ENCODE measurements at regions not wholly inside any gene's neighbourhood (a gene's known extent, or its start where the extent isn't known, plus 50 kb on each side); places are given as distances from the start of the nearest gene placed in this dataset.
A peak's percentile ranks its signal among the peaks of the same experiment; 100 is the strongest.

- Histone ChIP-seq H3K4me3 (no peak overlapping the region), H3K4me1 (peaks cover 14% of the 10 kb centered on the region), H3K36me3 (no peaks in the 10 kb centered on the region), H3K9me3 (replicated peaks) (no peaks in the 10 kb centered on the region; the same call in 1 of the 2 replicates), H3K27ac (no peak overlapping the region), H3K27me3 (no peaks in the 10 kb centered on the region)
- no peak for DNase-seq
These were observed 305.0 kb upstream of the RUNX1 start for GRCh38 chr21:35354078-35354477.

- DNase-seq = no peak
- H3K27ac ChIP-seq = no peak overlapping the region
- H3K9me3 ChIP-seq (replicated peaks) = no peaks in the 10 kb centered on the region; the same call in 1 of the 2 replicates
- H3K4me3 ChIP-seq = no peak overlapping the region
- H3K4me1 ChIP-seq = peaks cover 5% of the 10 kb centered on the region; the same call in 1 of the 2 replicates
- no peaks in the 10 kb centered on the region for H3K36me3 ChIP-seq
- no peaks in the 10 kb centered on the region for H3K27me3 ChIP-seq
These were observed 303.7 kb upstream of the RUNX1 start for GRCh38 chr21:35352793-35353192.

- no peak for DNase-seq
- no peak overlapping the region for H3K4me3 ChIP-seq
- H3K27me3 ChIP-seq = no peaks in the 10 kb centered on the region
- peak overlapping the region; percentile 26 for H3K27ac ChIP-seq
- H3K4me1 ChIP-seq = peaks cover 5% of the 10 kb centered on the region; the same call in 1 of the 2 replicates
- no peaks in the 10 kb centered on the region; the same call in 1 of the 2 replicates for H3K9me3 ChIP-seq (replicated peaks)
- no peaks in the 10 kb centered on the region for H3K36me3 ChIP-seq
These were observed 303.1 kb upstream of the RUNX1 start for GRCh38 chr21:35352066-35352770.

- H3K9me3 ChIP-seq (replicated peaks) = no peaks in the 10 kb centered on the region; the same call in 1 of the 2 replicates
- no peak overlapping the region for H3K4me3 ChIP-seq
- H3K4me1 ChIP-seq = peaks cover 5% of the 10 kb centered on the region; the same call in 1 of the 2 replicates
- no peak for DNase-seq
- no peaks in the 10 kb centered on the region for H3K27me3 ChIP-seq
- H3K36me3 ChIP-seq = no peaks in the 10 kb centered on the region
- peak overlapping the region; percentile 26 for H3K27ac ChIP-seq
These were observed 302.3 kb upstream of the RUNX1 start for GRCh38 chr21:35351434-35351833.

GRCh38 chr21:35350965-35351364, 301.9 kb upstream of the RUNX1 start:
- Histone ChIP-seq H3K4me1 (peaks cover 5% of the 10 kb centered on the region; the same call in 1 of the 2 replicates), H3K27me3 (no peaks in the 10 kb centered on the region), H3K27ac (no peak overlapping the region), H3K9me3 (replicated peaks) (no peaks in the 10 kb centered on the region; the same call in 1 of the 2 replicates), H3K36me3 (no peaks in the 10 kb centered on the region), H3K4me3 (no peak overlapping the region)
- DNase-seq = no peak

- DNase-seq = no peak
- Histone ChIP-seq H3K36me3 (no peaks in the 10 kb centered on the region), H3K4me3 (no peak overlapping the region), H3K4me1 (peaks cover 5% of the 10 kb centered on the region; the same call in 1 of the 2 replicates), H3K9me3 (replicated peaks) (no peaks in the 10 kb centered on the region; the same call in 1 of the 2 replicates), H3K27me3 (no peaks in the 10 kb centered on the region), H3K27ac (no peak overlapping the region)
These were observed 300.4 kb upstream of the RUNX1 start for GRCh38 chr21:35349376-35350080.

- peaks cover 5% of the 10 kb centered on the region; the same call in 1 of the 2 replicates for H3K4me1 ChIP-seq
- no peak overlapping the region for H3K4me3 ChIP-seq
- H3K27ac ChIP-seq = no peak overlapping the region
- no peaks in the 10 kb centered on the region for H3K9me3 ChIP-seq (replicated peaks)
- DNase-seq = no peak
- no peaks in the 10 kb centered on the region for H3K36me3 ChIP-seq
- no peaks in the 10 kb centered on the region for H3K27me3 ChIP-seq
These were observed 299.6 kb upstream of the RUNX1 start for GRCh38 chr21:35348686-35349085.

GRCh38 chr21:35346697-35347096, 297.6 kb upstream of the RUNX1 start:
- Histone ChIP-seq H3K4me3 (no peak overlapping the region), H3K9me3 (replicated peaks) (0 out of 2 replicates have a peak, but pooled peaks cover under 1% of the 10 kb centered on the region), H3K27me3 (no peaks in the 10 kb centered on the region), H3K27ac (no peak overlapping the region), H3K4me1 (no peaks in the 10 kb centered on the region), H3K36me3 (no peaks in the 10 kb centered on the region)
- DNase-seq = no peak

GRCh38 chr21:35345954-35346353, 296.9 kb upstream of the RUNX1 start:
- H3K9me3 ChIP-seq (replicated peaks) = 0 out of 2 replicates have a peak, but pooled peaks cover 2% of the 10 kb centered on the region
- no peak overlapping the region for H3K27ac ChIP-seq
- H3K27me3 ChIP-seq = no peaks in the 10 kb centered on the region
- no peak overlapping the region for H3K4me3 ChIP-seq
- H3K36me3 ChIP-seq = no peaks in the 10 kb centered on the region
- no peak for DNase-seq
- no peaks in the 10 kb centered on the region for H3K4me1 ChIP-seq

GRCh38 chr21:35344582-35344981, 295.5 kb upstream of the RUNX1 start:
- 0 out of 2 replicates have a peak, but pooled peaks cover 2% of the 10 kb centered on the region for H3K9me3 ChIP-seq (replicated peaks)
- no peak overlapping the region for H3K4me3 ChIP-seq
- no peak for DNase-seq
- no peaks in the 10 kb centered on the region for H3K36me3 ChIP-seq
- H3K27ac ChIP-seq = no peak overlapping the region
- no peaks in the 10 kb centered on the region for H3K4me1 ChIP-seq
- H3K27me3 ChIP-seq = no peaks in the 10 kb centered on the region

GRCh38 chr21:35343046-35343819, 294.1 kb upstream of the RUNX1 start:
- Histone ChIP-seq H3K36me3 (no peaks in the 10 kb centered on the region), H3K4me1 (no peaks in the 10 kb centered on the region), H3K27me3 (no peaks in the 10 kb centered on the region), H3K4me3 (no peak overlapping the region), H3K27ac (no peak overlapping the region), H3K9me3 (replicated peaks) (0 out of 2 replicates have a peak, but pooled peaks cover 2% of the 10 kb centered on the region)
- no peak for DNase-seq

GRCh38 chr21:35342440-35342839, 293.3 kb upstream of the RUNX1 start:
- Histone ChIP-seq H3K27me3 (no peaks in the 10 kb centered on the region), H3K27ac (no peak overlapping the region), H3K9me3 (replicated peaks) (0 out of 2 replicates have a peak, but pooled peaks cover 2% of the 10 kb centered on the region), H3K36me3 (no peaks in the 10 kb centered on the region), H3K4me3 (no peak overlapping the region), H3K4me1 (no peaks in the 10 kb centered on the region)
- no peak for DNase-seq

GRCh38 chr21:35340273-35340672, 291.2 kb upstream of the RUNX1 start:
- H3K4me3 ChIP-seq = no peak overlapping the region
- 0 out of 2 replicates have a peak, but pooled peaks cover 4% of the 10 kb centered on the region for H3K9me3 ChIP-seq (replicated peaks)
- DNase-seq = no peak
- H3K36me3 ChIP-seq = no peaks in the 10 kb centered on the region
- no peak overlapping the region for H3K27ac ChIP-seq
- no peaks in the 10 kb centered on the region for H3K27me3 ChIP-seq
- H3K4me1 ChIP-seq = no peaks in the 10 kb centered on the region

GRCh38 chr21:35338881-35339632, 290.0 kb upstream of the RUNX1 start:
- no peaks in the 10 kb centered on the region for H3K4me1 ChIP-seq
- H3K36me3 ChIP-seq = no peaks in the 10 kb centered on the region
- no peaks in the 10 kb centered on the region for H3K27me3 ChIP-seq
- no peak overlapping the region for H3K27ac ChIP-seq
- 0 out of 2 replicates have a peak, but pooled peaks cover 4% of the 10 kb centered on the region for H3K9me3 ChIP-seq (replicated peaks)
- no peak for DNase-seq
- no peak overlapping the region for H3K4me3 ChIP-seq

Measured in SJCRH30 (cell line).